Neural progenitor cell (in vitro differentiated cells): ENCODE measurements at regions not wholly inside any gene's neighbourhood (a gene's known extent, or its start where the extent isn't known, plus 50 kb on each side); places are given as distances from the start of the nearest gene placed in this dataset.
A peak's percentile ranks its signal among the peaks of the same experiment; 100 is the strongest.

Experiments used
- DNase-seq: peaks from one replicate; pipeline ENCODE4 v3.0.0-alpha.2; 2016; ENCODE audit warnings: low spot score
- H2AFZ ChIP-seq: fragments of 200-600 bp; sonication (generic); replicated peaks from 2 replicates; pipeline ENCODE4 v1.6.1; 2016; ENCODE audit warnings: antibody characterized with exemption
- H3F3A ChIP-seq: fragments of 200-600 bp; sonication (generic); 2 replicates; pipeline ENCODE4 v1.6.1; 2016; ENCODE audit warnings: antibody characterized with exemption, low read depth
- H3K27ac ChIP-seq: fragments of 200-600 bp; sonication (generic); 2 replicates; pipeline ENCODE4 v1.5.1; 2016; ENCODE audit warnings: mild to moderate bottlenecking
- H3K27me3 ChIP-seq: fragments of 200-600 bp; sonication (generic); 2 replicates; pipeline ENCODE4 v1.6.1; 2016; ENCODE audit warnings: mild to moderate bottlenecking, moderate library complexity
- H3K36me3 ChIP-seq: fragments of 200-600 bp; sonication (generic); 2 replicates; pipeline ENCODE4 v1.5.1; 2016
- H3K4me1 ChIP-seq: fragments of 200-600 bp; sonication (generic); 2 replicates; pipeline ENCODE4 v1.6.1; 2016; ENCODE audit warnings: mixed run types
- H3K4me2 ChIP-seq: fragments of 200-600 bp; sonication (generic); 2 replicates; pipeline ENCODE4 v1.6.1; 2016
- H3K4me3 ChIP-seq: fragments of 200-600 bp; sonication (generic); 2 replicates; pipeline ENCODE4 v1.5.1; 2016
- H3K79me2 ChIP-seq: fragments of 200-600 bp; sonication (generic); 2 replicates; pipeline ENCODE4 v1.6.1; 2016; ENCODE audit warnings: low read depth
- H3K9ac ChIP-seq: fragments of 200-600 bp; sonication (generic); 2 replicates; pipeline ENCODE4 v1.6.1; 2016
- H3K9me3 ChIP-seq: fragments of 200-600 bp; sonication (generic); 2 replicates; pipeline ENCODE4 v1.5.1; 2016; ENCODE audit warnings: low read depth
- H4K20me1 ChIP-seq: fragments of 200-600 bp; sonication (generic); 2 replicates; pipeline ENCODE4 v1.6.1; 2016; ENCODE audit warnings: low read depth
- H3K27ac Mint-ChIP-seq: 3 replicates; pipeline ENCODE4 v1.8.0; 2021; ENCODE audit warnings: mixed read lengths
- H3K27me3 Mint-ChIP-seq: 2 replicates; pipeline ENCODE4 v1.8.0; 2022; ENCODE audit warnings: low read depth, mild to moderate bottlenecking, inconsistent platforms, moderate library complexity, mixed read lengths; ENCODE audit not compliant: insufficient read depth
- H3K36me3 Mint-ChIP-seq: 3 replicates; pipeline ENCODE4 v1.8.0; 2021; ENCODE audit warnings: mixed read lengths
- H3K4me1 Mint-ChIP-seq: 3 replicates; pipeline ENCODE4 v1.8.0; 2021; ENCODE audit warnings: mixed read lengths
- H3K4me3 Mint-ChIP-seq: 3 replicates; pipeline ENCODE4 v1.8.0; 2021; ENCODE audit warnings: mild to moderate bottlenecking, moderate library complexity, mixed read lengths
- H3K9me3 Mint-ChIP-seq: 3 replicates; pipeline ENCODE4 v1.8.0; 2020; ENCODE audit warnings: mixed read lengths
- CTCF ChIP-seq: fragments of 200-600 bp; sonication (generic); IDR thresholded peaks from 2 replicates; pipeline ENCODE4 v1.5.1; 2017; ENCODE audit warnings: antibody characterized with exemption, mild to moderate bottlenecking
- EZH2 ChIP-seq: fragments of 200-600 bp; sonication (generic); IDR thresholded peaks from 2 replicates; pipeline ENCODE4 v1.6.1; 2017; ENCODE audit warnings: antibody characterized with exemption, mild to moderate bottlenecking, moderate library complexity
- EZH2phosphoT487 ChIP-seq: fragments of 200-600 bp; sonication (generic); IDR thresholded peaks from 2 replicates; pipeline ENCODE4 v1.6.1; 2017; ENCODE audit warnings: antibody characterized with exemption

- Mint-ChIP-seq H3K27me3 (no peaks in the 10 kb centered on the region), H3K9me3 (no peaks in the 10 kb centered on the region), H3K4me3 (no peak overlapping the region), H3K4me1 (peaks cover 2% of the 10 kb centered on the region), H3K36me3 (no peaks in the 10 kb centered on the region), H3K27ac (peak overlapping the region; percentile 40)
- Histone ChIP-seq H3K4me1 (no peaks in the 10 kb centered on the region), H3K9me3 (no peaks in the 10 kb centered on the region), H3K4me2 (no peak overlapping the region), H3K36me3 (no peaks in the 10 kb centered on the region), H3K4me3 (no peak overlapping the region), H2AFZ (no peak overlapping the region), H3K27me3 (no peaks in the 10 kb centered on the region), H3K9ac (no peak overlapping the region), H3F3A (no peaks in the 10 kb centered on the region), H3K27ac (no peak overlapping the region), H3K79me2 (no peaks in the 10 kb centered on the region), H4K20me1 (peaks cover 11% of the 10 kb centered on the region)
- DNase-seq, result no peak
- TF ChIP-seq EZH2phosphoT487 (no peak), CTCF (no peak), EZH2 (no peak)
Observed at GRCh38 chr22:48649466-48649865, 1178.2 kb downstream of the BRD1 start.

GRCh38 chr22:48649031-48649430 is 1178.6 kb downstream of the BRD1 start:
- Histone ChIP-seq H3K4me3 (no peak overlapping the region), H3K4me2 (no peak overlapping the region)

GRCh38 chr22:48647606-48648515 is 1179.8 kb downstream of the BRD1 start:
- peaks cover 24% of the 10 kb centered on the region for H4K20me1 ChIP-seq
- H3K27ac ChIP-seq, result no peak overlapping the region
- Mint-ChIP-seq H3K36me3 (no peaks in the 10 kb centered on the region), H3K9me3 (no peaks in the 10 kb centered on the region), H3K4me3 (no peak overlapping the region), H3K27me3 (no peaks in the 10 kb centered on the region), H3K4me1 (peaks cover 5% of the 10 kb centered on the region), H3K27ac (no peak overlapping the region)
- no peaks in the 10 kb centered on the region for H3K9me3 ChIP-seq
- no peak overlapping the region for H3K4me2 ChIP-seq
- DNase-seq, result no peak
- H3K79me2 ChIP-seq, result no peaks in the 10 kb centered on the region
- no peaks in the 10 kb centered on the region for H3K4me1 ChIP-seq
- no peaks in the 10 kb centered on the region for H3F3A ChIP-seq
- TF ChIP-seq CTCF (no peak), EZH2phosphoT487 (no peak), EZH2 (no peak)
- H3K27me3 ChIP-seq, result no peaks in the 10 kb centered on the region
- no peak overlapping the region for H3K4me3 ChIP-seq
- H3K36me3 ChIP-seq, result no peaks in the 10 kb centered on the region
- H2AFZ ChIP-seq, result no peak overlapping the region
- no peak overlapping the region for H3K9ac ChIP-seq

More at GRCh38 chr22:48649031-48649430, 1178.6 kb downstream of the BRD1 start:
- Mint-ChIP-seq H3K4me1 (peaks cover 2% of the 10 kb centered on the region), H3K27ac (no peak overlapping the region), H3K27me3 (no peaks in the 10 kb centered on the region), H3K4me3 (no peak overlapping the region), H3K9me3 (no peaks in the 10 kb centered on the region), H3K36me3 (no peaks in the 10 kb centered on the region)
- Histone ChIP-seq H3K27ac (no peak overlapping the region), H3K27me3 (no peaks in the 10 kb centered on the region), H3K36me3 (no peaks in the 10 kb centered on the region), H2AFZ (no peak overlapping the region), H3K9me3 (no peaks in the 10 kb centered on the region), H3K4me1 (no peaks in the 10 kb centered on the region), H3F3A (no peaks in the 10 kb centered on the region), H3K79me2 (no peaks in the 10 kb centered on the region), H3K9ac (no peak overlapping the region), H4K20me1 (peaks cover 14% of the 10 kb centered on the region)
- DNase-seq, result no peak
- no peak for TF ChIP-seq EZH2phosphoT487
- TF ChIP-seq EZH2, result no peak
- TF ChIP-seq CTCF, result no peak
